ENCODE measurements at regions not wholly inside any gene's neighbourhood (a gene's known extent, or its start where the extent isn't known, plus 50 kb on each side); places are given as distances from the start of the nearest gene placed in this dataset.
"Not testable (repeated sequence)": the region's sequence is repeated elsewhere in the genome, so short reads cannot be mapped to it uniquely, and the experiment has no call there.

- DNase-seq (ENCODE audit: low spot score): peak; percentile 74
Observed at GRCh38 chr6:146985111-146985510, 219.1 kb upstream of the STXBP5 start.

- no peak for DNase-seq (ENCODE audit: low spot score)
Observed at GRCh38 chr6:146985966-146986365, 218.3 kb upstream of the STXBP5 start.

DNA sequence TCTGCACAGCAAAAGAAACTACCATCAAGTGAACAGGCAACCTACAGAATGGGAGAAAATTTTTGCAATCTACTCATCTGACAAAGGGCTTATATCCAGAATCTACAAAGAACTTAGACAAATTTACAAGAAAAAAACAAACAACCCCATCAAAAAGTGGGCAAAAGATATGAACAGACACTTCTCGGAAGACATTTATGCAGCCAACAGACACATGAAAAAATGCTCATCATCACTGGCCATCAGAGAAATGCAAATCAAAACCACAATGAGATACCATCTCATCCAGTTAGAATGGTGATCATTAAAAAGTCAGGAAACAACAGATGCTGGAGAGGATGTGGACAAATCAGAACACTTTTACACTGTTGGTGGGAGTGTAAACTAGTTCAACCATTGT is 216.3 kb upstream of the STXBP5 start:
- not testable (repeated sequence) for DNase-seq (ENCODE audit: low spot score)

- no peak for DNase-seq (ENCODE audit: low spot score)
Observed at GRCh38 chr6:146989860-146990259, 214.4 kb upstream of the STXBP5 start.

DNA sequence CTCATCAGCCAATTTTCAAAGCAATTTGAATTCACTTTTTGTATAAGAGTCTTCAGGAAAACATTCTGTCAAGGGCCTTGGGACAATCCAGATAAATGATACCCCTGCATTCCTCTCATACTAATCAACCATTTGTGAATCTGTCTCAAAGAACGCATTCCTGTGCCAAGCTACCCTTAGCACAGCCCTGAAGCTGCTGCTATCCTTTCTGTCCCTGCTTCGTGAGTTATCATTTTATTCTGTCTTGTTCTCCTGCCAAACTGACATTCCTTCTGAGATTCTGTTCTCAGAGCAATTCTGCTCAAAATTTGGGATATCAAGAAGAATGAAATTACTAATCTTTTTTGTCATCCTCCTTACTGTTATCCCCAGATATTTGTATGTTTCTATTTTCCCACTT is 213.9 kb upstream of the STXBP5 start:
- DNase-seq (ENCODE audit: low spot score): no peak

- peak; percentile 30 for DNase-seq (ENCODE audit: low spot score)
Observed at GRCh38 chr6:146990821-146991798, 213.1 kb upstream of the STXBP5 start.

- no peak for DNase-seq (ENCODE audit: low spot score)
Observed at GRCh38 chr6:146997062-146997461, 207.2 kb upstream of the STXBP5 start.

GRCh38 chr6:146999766-147000165 is 204.5 kb upstream of the STXBP5 start:
- DNase-seq (ENCODE audit: low spot score): no peak

DNA sequence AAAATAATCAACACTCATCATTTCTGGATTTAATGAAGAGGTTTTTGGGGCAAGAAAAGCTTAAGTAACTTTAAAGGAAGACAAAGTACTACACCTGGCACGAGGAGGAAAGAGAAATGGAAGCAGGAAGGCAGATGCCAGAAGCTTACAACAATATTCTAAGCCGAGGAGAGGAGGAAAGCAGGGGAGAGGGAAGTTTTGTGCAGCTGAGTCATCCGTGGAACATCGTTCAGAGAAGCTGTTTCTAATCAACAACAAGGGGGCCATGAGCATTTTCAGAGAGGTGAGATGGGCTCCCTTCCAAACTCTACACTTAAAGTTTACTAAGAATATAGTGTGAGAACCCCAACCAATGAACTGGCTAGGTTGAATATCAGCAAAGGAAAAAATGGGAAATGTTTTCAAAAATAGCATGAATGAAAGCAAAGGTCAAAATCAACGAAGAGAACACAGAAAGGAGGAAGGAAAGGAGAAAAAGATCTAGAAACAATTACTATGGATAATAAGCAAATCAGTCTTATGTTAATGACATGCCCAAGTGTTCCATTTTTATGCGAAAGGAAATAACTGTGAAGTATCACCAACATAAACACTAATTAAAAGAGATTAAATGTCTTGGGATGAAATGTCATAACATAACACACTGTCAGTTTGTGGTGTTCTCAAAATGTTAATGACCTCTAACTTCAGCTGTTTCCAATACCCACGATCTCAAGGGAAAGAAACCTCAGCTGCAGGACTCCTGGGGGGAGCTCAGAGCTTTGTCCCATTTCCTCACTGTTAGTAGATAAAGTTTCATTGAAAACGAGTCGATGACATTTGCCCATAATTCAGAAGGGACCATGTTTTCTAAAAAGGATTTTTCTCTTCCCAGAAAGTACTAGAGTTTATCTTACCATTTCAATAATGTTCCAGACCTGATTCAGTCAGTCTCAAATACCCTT is 203.4 kb upstream of the STXBP5 start:
- no peak for DNase-seq (ENCODE audit: low spot score)

DNA sequence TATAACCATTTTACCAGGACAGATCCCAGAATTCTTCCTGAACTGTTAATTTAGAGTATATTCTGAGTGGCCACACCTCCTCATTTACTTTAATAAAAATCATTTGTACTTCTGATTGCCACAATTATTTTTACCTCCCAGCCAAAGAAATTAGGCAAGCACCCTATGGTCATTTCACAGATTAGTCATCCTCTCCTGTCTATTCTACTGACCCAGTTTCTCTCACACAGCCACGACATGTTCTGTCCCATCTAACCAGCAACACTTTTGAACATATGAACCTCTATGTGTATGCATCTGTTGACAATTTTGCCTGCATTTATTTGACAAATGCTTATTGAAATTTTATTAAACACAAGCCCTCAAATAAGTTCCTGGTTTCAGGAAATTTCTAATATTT is 202.6 kb upstream of the STXBP5 start:
- no peak for DNase-seq (ENCODE audit: low spot score)

- no peak for DNase-seq (ENCODE audit: low spot score)
Observed at GRCh38 chr6:147003186-147003585, 201.0 kb upstream of the STXBP5 start.

DNA sequence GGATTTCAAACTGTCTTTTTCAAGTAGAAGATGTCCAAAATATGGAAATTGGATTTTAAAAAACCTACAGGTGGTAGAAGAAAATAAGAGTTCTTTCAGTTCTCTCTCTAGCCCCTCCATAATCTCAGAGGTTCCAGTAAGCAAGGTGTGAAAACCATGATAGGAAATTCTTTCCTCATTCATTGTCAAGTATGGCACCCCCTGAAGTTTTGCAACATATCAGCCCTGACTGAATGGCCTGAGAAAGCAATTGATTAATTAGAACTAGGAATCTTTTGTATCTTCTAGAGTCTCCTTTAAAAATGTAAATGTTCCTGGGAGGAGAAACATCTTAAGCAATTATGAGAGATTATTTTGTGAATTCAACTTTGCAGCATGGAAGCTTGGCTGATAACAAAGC is 198.7 kb upstream of the STXBP5 start:
- no peak for DNase-seq (ENCODE audit: low spot score)

- no peak for DNase-seq (ENCODE audit: low spot score)
Observed at GRCh38 chr6:147007441-147007840, 196.8 kb upstream of the STXBP5 start.

- DNase-seq (ENCODE audit: low spot score): no peak
Observed at GRCh38 chr6:147009358-147009757, 194.9 kb upstream of the STXBP5 start.

DNA sequence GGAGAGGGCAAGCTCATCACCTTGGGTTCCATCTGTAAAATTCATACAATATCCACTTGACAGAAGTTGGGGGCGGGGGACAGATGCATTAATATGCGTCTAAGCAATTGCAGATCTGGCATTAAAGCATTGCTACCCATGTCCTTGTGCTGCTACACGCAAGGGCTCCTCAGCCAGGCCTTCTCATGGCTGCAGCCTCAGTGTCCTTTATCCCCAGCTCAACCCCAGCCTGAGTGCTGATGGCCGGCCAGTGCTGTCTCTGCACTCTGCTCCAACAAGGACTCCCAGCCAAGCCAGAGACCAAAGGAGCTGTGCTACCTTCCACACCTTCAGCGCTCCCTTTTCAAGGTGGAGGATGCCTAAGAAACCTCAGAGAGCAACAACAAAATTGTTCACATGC is 188.5 kb upstream of the STXBP5 start:
- no peak for DNase-seq (ENCODE audit: low spot score)

GRCh38 chr6:147016440-147016839 is 187.8 kb upstream of the STXBP5 start:
- no peak for DNase-seq (ENCODE audit: low spot score)

- DNase-seq (ENCODE audit: low spot score): no peak
Observed at GRCh38 chr6:147017153-147017552, 187.1 kb upstream of the STXBP5 start.

DNA sequence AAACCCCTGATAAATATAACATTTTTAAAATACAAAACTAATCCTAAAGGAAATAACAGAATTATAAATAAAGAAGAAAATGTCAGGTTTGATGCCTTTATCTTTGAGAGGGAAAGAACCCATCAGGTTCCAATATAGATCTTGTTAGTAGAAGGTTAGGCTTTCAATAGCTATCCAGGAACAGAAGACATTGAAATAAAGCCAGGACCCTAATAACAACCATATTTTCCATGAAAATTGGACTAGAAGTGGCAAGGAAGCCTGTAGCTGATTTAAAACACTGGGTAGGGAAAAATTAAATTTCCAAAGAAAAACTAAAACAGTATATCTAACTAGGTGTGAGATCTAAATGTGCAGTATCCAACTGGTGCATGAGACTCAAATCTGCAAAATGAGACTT is 185.2 kb upstream of the STXBP5 start:
- no peak for DNase-seq (ENCODE audit: low spot score)

DNA sequence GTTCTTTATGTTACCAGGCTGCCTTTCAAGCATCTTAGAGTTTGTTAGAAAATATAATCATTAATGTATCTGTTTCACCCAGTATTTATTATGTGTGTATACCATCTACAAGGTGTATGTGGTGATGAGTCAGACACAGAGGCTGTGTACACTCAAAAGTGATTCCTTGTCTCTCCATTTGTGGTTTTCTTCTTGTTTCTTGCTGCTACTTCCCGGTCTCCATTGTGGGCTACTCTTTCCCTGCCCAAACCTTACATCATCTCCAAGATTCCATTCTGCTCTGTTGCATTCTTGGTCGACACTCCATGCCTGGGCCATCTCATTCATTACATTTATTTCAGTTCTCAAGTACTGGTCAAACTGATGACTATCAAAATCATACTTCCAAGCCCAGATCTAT is 182.2 kb upstream of the STXBP5 start:
- no peak for DNase-seq (ENCODE audit: low spot score)

DNA sequence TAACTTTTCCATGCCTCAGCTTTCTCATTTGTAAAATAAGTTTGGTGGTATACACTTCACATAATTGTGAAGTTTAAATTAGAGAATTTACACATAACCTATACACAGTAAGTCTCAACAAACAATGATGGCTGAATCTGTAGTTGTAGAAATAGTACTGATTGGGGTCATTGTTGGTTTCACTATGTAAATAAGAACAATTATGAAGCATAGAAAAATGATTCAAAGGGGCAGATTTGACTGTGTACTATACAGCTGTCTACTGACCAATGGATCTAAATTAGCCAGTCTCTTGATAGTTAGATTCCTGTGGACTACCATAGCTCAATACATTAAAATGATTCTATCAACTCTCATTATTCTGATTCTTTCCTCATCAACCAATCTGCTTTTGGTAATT is 181.1 kb upstream of the STXBP5 start:
- no peak for DNase-seq (ENCODE audit: low spot score)

- no peak for DNase-seq (ENCODE audit: low spot score)
Observed at GRCh38 chr6:147023581-147023980, 180.6 kb upstream of the STXBP5 start.

DNA sequence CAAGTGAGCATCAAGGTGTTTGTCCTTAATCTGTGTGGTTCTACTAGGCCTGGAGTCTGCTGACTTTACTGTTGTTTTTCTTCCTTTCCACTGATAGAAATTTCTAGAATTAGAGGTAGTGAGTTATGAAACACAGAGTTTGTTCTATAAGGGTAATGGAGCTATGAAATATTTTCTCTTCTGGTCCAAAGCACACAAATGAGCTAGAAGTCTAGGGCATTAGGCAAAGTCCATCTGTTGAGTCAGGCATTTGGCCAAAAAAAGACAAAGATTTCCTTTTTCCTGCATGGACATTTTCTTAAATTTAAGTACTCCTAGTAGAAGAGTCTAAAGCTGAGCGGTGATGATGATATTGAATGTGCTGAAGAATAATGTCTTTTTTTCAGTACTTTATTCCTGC is 174.3 kb upstream of the STXBP5 start:
- DNase-seq (ENCODE audit: low spot score): no peak

DNA sequence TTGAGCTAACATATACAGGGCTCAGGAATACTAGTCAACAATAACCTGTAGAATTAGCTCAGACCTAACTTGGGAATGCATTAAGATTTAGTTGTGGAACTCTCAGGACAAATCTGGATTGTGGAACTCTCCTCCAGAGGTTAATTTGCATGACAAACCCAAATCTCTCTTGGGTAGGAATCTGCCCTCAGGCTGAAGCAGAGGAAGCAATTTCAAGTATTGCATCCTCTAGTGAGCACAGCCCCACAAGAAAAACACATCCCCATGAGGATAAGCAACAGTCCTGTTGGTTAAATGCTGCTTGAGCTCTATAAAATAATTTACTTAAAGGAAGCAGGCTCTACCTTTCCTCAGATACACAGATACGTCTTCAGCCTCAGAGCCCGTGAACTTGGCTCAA is 170.9 kb upstream of the STXBP5 start:
- DNase-seq (ENCODE audit: low spot score): no peak

Data from SW480 (cell line).